Urinary bladder (tissue), 3 donors: ENCODE measurements at regions not wholly inside any gene's neighbourhood (a gene's known extent, or its start where the extent isn't known, plus 50 kb on each side); places are given as distances from the start of the nearest gene placed in this dataset.
A peak's percentile ranks its signal among the peaks of the same experiment; 100 is the strongest.
"Not testable (repeated sequence)": the region's sequence is repeated elsewhere in the genome, so short reads cannot be mapped to it uniquely, and the experiment has no call there.

Experiments used
- DNase-seq: peaks from one replicate; pipeline ENCODE4 v3.0.0-alpha.2; 2015; ENCODE audit errors: extremely low spot score
- H3K27ac ChIP-seq: one replicate; pipeline ENCODE4 v1.5.1; 2013; ENCODE audit warnings: low read depth, mild to moderate bottlenecking, moderate library complexity
- H3K36me3 ChIP-seq: one replicate; pipeline ENCODE4 v1.6.1; 2013; ENCODE audit warnings: mild to moderate bottlenecking, moderate library complexity; ENCODE audit not compliant: insufficient read depth
- H3K4me1 ChIP-seq: one replicate; pipeline ENCODE4 v1.6.1; 2013; ENCODE audit warnings: mild to moderate bottlenecking, moderate library complexity; ENCODE audit not compliant: insufficient read depth
- H3K4me3 ChIP-seq: one replicate; pipeline ENCODE4 v1.5.1; 2013; ENCODE audit warnings: low read depth, low read length
- whole genome bisulfite sequencing: extraction: QIAGEN DNeasy Blood & Tissue Kit; methylation state at CpG from one replicate; pipeline ENCODE4 v1.1.7; 2013; 5-methylcytosine and 5-hydroxymethylcytosine counted together
- donor health status: healthy with polysubstance abuse.
- donor health status: healthy.

DNA sequence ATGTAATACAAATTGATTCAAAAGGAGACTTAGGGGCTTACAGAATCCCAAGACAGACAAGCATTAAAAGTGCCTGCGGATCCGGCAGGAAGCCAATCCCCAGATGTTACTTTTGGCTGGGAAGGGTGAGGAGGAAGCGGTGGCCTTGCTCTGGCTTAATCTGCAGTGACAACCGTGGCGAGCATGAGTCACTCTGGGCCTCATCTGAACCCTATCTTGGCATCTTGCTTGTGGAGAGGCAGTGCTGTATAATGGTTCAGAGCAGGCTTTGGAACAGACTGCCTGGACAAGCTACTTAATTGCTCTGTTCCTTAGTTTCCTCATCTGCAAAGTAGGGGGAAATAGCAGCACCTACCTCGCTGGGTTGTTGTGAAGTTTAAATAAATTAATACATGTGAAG lies 74.1 kb downstream of the XCL2 start:
- DNase-seq, result no peak
- no peaks in the 10 kb centered on the region for H3K4me1 ChIP-seq
- H3K4me3 ChIP-seq, result no peak overlapping the region
- WGBS, result 15% methylated on average over 6 of the region's 6 CpGs
- no peaks in the 10 kb centered on the region for H3K36me3 ChIP-seq
- H3K27ac ChIP-seq, result no peak overlapping the region

DNA sequence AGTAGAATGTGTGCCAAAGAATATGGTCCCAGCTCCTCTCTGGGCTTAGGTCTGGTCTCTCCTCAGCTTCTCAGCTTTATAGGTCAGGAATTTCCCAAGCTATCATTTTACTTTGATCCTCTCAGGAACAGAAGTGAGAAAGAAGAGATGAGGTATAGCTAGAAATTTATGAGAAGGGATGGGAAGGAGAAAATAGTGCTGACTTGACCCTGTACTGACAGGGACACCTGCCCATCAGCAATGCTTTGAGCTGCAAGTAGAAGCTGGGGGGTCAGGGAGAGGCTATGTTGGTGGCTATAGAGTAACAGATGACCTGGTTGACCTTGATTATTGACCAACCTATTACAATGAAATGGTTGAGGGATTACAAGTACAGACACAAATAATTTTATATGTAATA lies 75.0 kb downstream of the XCL2 start:
- Histone ChIP-seq H3K4me1 (no peaks in the 10 kb centered on the region), H3K4me3 (no peak overlapping the region), H3K27ac (no peak overlapping the region), H3K36me3 (no peaks in the 10 kb centered on the region)
- no peak for DNase-seq

DNA sequence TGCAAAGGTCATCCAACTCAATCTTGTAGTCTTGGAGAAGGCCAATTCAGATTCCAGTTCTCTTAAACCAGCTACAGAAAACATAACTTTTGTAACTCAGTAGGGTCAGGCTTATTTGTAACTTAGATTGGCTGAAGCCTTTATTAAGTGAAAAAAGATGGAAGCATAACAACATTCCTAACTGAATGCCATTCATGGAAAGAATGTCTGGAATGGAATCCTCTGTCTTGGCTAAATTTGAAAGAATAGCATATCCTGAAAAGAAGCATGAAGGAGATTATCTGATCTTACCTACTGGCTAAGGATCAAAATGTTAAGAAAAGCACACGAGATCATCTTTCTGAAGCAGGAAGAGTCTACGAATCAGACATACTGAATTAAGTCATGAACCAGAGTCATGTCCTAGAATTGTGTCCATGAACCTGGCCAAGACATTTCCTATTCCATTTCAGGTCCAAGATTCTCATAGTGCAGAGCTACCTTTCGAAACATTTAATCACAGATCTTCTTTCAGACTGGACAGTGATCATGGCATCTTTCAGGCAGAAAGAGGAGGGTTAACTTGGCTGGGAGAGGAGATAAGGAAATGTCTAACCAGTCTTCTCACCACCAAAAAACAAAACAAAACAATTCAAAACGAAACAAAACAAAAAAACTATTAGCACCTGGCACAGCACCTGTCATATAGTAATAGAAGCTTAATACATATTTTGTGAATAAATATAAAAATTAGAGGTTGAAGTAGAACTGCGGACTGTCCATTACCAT lies 75.6 kb downstream of the XCL2 start:
- no peaks in the 10 kb centered on the region for H3K4me1 ChIP-seq
- no peaks in the 10 kb centered on the region for H3K36me3 ChIP-seq
- DNase-seq, result no peak
- no peak overlapping the region for H3K27ac ChIP-seq
- WGBS, result 74% methylated on average over 5 of the region's 5 CpGs
- no peak overlapping the region for H3K4me3 ChIP-seq

DNA sequence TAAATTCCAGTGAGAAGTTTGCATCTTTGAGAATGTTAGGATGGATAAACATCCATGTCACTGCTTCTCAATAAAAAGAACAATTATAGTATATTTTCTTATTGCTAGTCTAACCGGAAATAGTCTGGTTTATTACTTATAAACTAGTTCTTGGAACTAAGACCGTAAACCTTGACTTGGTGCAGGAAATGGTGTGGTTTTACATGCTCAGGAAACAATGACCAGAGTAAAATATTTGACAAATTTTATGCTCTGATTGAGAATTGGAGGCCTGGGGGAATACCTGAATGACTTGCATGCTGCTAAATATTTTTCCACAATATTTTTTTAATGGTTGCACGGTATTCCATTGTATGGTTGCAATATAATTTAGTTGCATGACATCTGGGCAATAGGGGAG lies 76.3 kb downstream of the XCL2 start:
- no peak overlapping the region for H3K4me3 ChIP-seq
- no peak overlapping the region for H3K27ac ChIP-seq
- no peak for DNase-seq
- no peaks in the 10 kb centered on the region for H3K36me3 ChIP-seq
- 78% methylated on average over 3 of the region's 3 CpGs for WGBS
- no peaks in the 10 kb centered on the region for H3K4me1 ChIP-seq

DNA sequence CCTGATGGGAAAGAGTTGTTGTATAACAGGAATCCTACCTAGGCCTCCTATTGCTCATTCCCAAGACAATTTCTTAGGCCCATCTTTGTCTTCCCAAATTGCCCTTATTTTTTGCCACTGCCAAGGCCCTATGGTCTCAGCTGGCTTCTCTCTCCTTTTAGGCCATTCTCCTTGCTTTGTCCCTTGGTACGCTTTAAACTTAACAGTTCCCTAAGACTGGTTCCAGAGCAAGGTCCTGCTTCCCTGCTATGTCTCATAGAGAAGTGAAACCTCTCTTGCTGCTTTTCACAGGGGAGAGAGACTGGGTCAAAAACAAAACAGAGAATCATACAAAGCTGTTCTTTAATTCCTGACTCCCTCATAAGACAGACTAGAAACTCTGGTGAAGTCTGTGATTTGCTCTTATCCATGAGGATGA lies 77.1 kb downstream of the XCL2 start:
- Histone ChIP-seq H3K36me3 (no peaks in the 10 kb centered on the region), H3K27ac (no peak overlapping the region), H3K4me1 (no peaks in the 10 kb centered on the region), H3K4me3 (no peak overlapping the region)
- WGBS, result 93% methylated on average over 1 of the region's 1 CpG
- no peak for DNase-seq

DNA sequence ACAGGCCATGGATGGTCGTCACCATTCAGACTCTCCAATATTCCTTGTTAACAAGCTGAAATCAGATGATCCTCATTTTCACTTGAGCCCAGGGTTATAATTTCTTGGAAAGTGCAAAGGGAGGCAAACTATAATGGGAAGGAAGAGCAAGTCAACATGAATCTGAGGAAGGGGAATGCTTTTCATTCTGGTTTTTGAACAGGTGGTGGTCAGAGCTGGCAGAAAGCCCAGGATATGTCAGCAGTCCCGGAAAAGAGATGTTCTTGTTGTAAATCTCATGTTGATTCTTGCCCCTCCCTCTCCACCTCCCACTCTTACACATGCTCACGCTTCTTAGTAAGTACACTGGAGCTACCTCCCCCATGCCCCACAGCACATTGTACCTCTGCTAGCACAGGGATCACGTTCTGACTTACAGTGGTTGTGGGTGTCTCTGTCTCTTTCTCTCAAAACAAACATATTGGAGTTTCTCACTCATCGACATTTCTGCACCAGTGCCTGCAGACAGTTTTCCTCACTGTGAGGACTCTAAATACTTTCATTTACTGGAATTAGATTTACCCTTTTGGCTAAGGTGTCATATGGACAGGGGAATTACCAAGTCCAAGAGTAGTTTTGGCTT lies 77.6 kb downstream of the XCL2 start:
- no peaks in the 10 kb centered on the region for H3K4me1 ChIP-seq
- no peaks in the 10 kb centered on the region for H3K36me3 ChIP-seq
- WGBS, result 35% methylated on average over 5 of the region's 5 CpGs
- no peak overlapping the region for H3K27ac ChIP-seq
- H3K4me3 ChIP-seq, result no peak overlapping the region
- DNase-seq, result peak; percentile 54

DNA sequence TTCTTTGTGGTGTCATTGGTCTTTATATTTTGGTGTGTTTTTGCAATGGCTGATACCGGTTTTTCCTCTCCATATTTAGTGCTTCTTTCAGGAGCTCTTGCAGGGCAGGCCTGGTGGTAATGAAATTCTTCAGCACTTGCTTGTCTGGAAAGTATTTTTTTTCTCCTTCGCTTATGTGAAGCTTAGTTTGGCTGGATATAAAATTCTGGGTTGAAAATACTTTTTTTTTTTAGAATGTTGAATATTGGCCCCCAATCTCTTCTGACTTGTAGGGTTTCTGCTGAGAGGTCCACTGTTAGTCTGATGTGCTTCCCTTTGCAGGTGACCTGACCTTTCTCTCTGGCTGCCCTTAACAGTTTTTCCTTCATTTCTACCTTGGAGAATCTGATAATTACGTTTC lies 82.7 kb downstream of the XCL2 start:
- 91% methylated on average over 3 of the region's 3 CpGs for WGBS
- H3K4me1 ChIP-seq, H3K4me3 ChIP-seq, H3K27ac ChIP-seq, H3K36me3 ChIP-seq, DNase-seq: not testable (repeated sequence)

DNA sequence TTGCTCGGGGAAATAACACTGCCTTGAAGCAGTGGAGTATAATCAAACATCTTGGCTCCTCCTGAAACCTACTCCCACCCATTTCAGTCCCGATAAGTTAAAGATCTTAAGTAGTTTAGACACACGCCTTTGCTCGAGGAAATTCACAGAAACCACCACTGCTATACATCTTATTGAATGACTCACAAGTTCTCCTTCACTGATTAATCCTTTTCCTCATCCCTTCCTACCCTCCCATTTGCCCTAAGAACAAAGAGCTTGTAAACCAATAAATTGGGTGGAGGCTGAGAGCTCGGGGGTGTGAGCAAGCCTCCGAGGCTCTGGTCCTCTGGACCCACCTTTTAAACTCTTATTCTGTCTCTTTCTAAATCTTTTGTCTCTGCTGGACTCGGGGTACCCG lies 86.5 kb downstream of the XCL2 start:
- H3K4me1 ChIP-seq, DNase-seq, H3K27ac ChIP-seq, H3K4me3 ChIP-seq, H3K36me3 ChIP-seq: not testable (repeated sequence)
- 84% methylated on average over 8 of the region's 8 CpGs for WGBS

DNA sequence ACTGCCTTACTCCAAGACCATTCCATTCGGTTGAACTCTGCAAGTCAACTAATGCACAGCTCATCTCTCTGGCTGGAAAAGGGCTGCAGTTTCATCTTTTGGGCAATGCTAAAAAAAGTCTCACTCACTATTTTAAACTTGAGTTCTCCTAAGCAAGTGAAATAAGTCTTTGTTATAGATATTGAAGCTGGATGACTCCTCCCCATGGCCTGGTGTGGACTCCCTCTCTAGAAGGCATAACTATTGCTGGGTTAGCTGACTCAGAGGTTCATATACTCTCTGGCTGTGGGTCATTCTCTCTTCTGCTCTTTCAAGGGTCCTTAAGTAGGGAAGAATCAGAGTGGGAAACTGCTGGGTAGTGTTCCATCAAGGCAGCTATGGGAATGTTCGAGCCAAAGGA lies 88.0 kb downstream of the XCL2 start:
- no peak overlapping the region for H3K27ac ChIP-seq
- DNase-seq, result no peak
- H3K36me3 ChIP-seq, result no peaks in the 10 kb centered on the region
- 86% methylated on average over 2 of the region's 2 CpGs for WGBS
- H3K4me3 ChIP-seq, result no peak overlapping the region
- no peaks in the 10 kb centered on the region for H3K4me1 ChIP-seq

DNA sequence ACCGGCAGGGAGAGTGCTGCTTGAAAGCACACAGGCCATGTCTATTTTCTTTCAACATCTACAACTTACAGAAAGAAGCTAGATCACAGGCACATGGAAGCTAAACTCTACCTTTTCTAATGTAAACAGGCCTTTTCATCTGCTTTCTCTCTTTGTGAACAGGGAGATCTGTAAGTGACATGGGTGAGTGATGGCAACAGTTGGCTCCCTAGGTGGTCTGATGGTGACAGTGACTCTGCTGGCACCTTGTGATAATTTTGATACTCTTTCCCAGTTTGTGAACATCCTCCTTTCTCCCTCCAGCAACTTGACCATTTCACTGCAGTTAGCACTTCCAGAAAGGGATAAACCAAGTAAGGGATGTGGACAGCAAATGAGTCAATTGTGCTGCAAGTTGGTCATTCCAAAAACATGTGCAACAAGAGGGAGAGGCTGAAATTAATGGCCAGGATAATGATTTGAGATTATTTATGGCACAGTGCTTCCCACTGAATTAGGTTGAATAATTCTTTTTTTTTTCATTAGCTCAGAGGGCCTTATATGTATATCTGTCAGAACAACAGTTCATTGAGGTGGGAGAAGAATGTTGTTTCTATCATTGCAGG lies 89.5 kb downstream of the XCL2 start:
- Histone ChIP-seq H3K27ac (no peak overlapping the region), H3K4me1 (no peaks in the 10 kb centered on the region), H3K4me3 (no peak overlapping the region), H3K36me3 (no peaks in the 10 kb centered on the region)
- DNase-seq, result no peak
- 47% methylated on average over 1 of the region's 1 CpG for WGBS

DNA sequence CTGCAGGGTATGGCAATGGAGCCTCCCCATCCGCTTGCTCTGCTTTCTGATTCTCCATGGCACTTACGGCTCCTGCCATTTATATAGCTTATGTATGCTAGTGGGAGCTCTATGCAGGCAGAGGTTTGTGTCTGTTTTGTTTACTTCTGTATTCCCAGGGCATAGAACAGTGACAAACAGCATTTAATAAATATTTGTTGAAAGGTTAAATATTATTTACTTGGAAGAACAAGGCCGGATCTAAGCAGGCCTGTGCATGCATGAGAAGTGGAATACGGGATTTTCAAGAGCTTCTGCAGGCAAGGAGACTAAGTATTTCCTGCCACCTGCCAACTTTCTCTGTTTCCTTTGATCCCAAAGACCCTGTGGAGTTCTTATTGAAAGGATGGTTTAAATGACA lies 90.7 kb downstream of the XCL2 start:
- DNase-seq, result no peak
- 84% methylated on average over 4 of the region's 4 CpGs for WGBS
- no peak overlapping the region for H3K4me3 ChIP-seq
- H3K36me3 ChIP-seq, result no peaks in the 10 kb centered on the region
- no peaks in the 10 kb centered on the region for H3K4me1 ChIP-seq
- H3K27ac ChIP-seq, result no peak overlapping the region

DNA sequence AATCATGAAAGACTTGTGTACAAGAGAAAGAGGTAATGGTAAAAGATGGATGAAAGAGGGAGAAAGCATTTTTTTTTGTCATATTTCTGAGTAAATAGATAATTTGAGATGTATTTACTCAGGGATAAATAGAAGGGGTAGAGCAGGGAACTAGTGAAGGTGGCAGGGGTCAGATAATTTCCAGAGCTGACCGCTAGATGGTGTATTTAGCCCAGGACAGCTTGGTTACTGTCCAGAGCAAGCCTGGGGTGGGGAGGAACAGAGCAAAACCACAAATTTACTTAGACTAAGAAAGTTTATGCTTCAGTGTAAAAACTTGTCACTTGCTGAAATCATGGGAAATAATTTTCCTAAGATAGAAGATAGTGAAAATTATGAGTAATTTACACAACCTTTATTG lies 91.5 kb downstream of the XCL2 start:
- H3K4me3 ChIP-seq, result no peak overlapping the region
- DNase-seq, result no peak
- H3K27ac ChIP-seq, result no peak overlapping the region
- H3K4me1 ChIP-seq, result no peaks in the 10 kb centered on the region
- WGBS, result 59% methylated on average over 1 of the region's 1 CpG
- H3K36me3 ChIP-seq, result no peaks in the 10 kb centered on the region

DNA sequence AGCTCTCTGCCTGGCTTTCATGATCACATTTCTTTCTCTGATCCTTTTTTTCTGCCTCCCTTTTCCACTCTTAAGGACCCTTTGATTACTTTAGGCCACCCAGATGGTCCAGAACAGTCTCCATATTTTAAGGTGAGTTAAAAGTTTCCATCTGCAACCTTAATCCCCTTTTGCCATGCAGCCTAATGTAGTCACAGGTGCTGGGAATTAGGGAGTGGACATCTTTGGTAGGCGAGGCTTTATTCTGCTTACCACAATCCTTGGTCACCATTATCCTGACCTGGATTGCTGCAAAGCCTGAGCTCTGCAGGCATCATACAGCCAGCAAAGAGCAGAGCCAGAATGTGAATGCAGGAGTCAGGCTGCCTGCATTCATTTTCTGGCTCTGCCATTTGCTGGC lies 95.9 kb downstream of the XCL2 start:
- WGBS, result 94% methylated on average over 1 of the region's 1 CpG
- no peak for DNase-seq
- Histone ChIP-seq H3K36me3 (no peaks in the 10 kb centered on the region), H3K27ac (no peak overlapping the region), H3K4me1 (no peaks in the 10 kb centered on the region), H3K4me3 (no peak overlapping the region)

DNA sequence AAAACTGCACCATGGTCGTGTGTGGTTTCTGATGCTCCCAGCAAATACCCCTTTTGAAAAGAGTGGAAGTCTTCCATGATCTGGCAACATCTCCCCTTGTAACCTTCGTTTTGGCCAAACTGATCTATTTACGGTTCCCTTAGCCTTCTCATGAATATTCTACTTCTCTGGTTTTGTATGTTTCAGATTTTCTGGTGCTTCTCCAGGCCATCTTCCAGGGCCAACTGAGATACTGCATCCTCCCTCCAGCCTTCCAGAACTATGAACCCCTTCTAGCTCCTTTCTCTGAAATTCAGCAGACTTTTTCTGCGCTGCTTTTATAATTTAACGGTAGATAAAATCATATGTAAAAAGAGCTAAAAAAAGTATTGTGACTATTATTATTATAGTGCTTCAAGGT lies 97.7 kb downstream of the XCL2 start:
- DNase-seq, result no peak
- Histone ChIP-seq H3K4me3 (no peak overlapping the region), H3K36me3 (no peaks in the 10 kb centered on the region), H3K27ac (no peak overlapping the region), H3K4me1 (no peaks in the 10 kb centered on the region)
- 89% methylated on average over 5 of the region's 5 CpGs for WGBS
